ENCODE measurements at regions not wholly inside any gene's neighbourhood (a gene's known extent, or its start where the extent isn't known, plus 50 kb on each side); places are given as distances from the start of the nearest gene placed in this dataset.

- DNase-seq (ENCODE audit: low read depth) = no peak
- no peak overlapping the region for H3K4me3 ChIP-seq (ENCODE audit: low read depth, low read length)
- TF ChIP-seq MAX (IDR thresholded peaks at IDR 0.05; ENCODE audit: low read depth, low read length) (no peak), CTCF (IDR thresholded peaks at IDR 0.05; ENCODE audit: low read depth, low read length) (no peak), MYC (IDR thresholded peaks at IDR 0.05; ENCODE audit: low read depth, low read length) (no peak), POLR2A (IDR thresholded peaks at IDR 0.05; ENCODE audit: extremely low read depth, insufficient read length) (no peak)
These were observed 55.8 kb upstream of the SEMA3C start for GRCh38 chr7:80974396-80975358.

- TF ChIP-seq MYC (IDR thresholded peaks at IDR 0.05; ENCODE audit: low read depth, low read length) = no peak
- no peak for TF ChIP-seq MAX (IDR thresholded peaks at IDR 0.05; ENCODE audit: low read depth, low read length)
- TF ChIP-seq POLR2A (IDR thresholded peaks at IDR 0.05; ENCODE audit: extremely low read depth, insufficient read length) = no peak
- TF ChIP-seq CTCF (IDR thresholded peaks at IDR 0.05; ENCODE audit: low read depth, low read length) = no peak
- DNase-seq (ENCODE audit: low read depth) = no peak
These were observed 52.4 kb upstream of the SEMA3C start for GRCh38 chr7:80971225-80971624.

More at GRCh38 chr7:80971225-80971624, 52.4 kb upstream of the SEMA3C start:
- H3K4me3 ChIP-seq (ENCODE audit: low read depth, low read length) = no peak overlapping the region
